ENCODE measurements at regions not wholly inside any gene's neighbourhood (a gene's known extent, or its start where the extent isn't known, plus 50 kb on each side); places are given as distances from the start of the nearest gene placed in this dataset.

GRCh38 chr1:116232989-116233514 lies 121.9 kb downstream of the MAB21L3 start:
- Mint-ChIP-seq H3K4me1 (peaks cover 3% of the 10 kb centered on the region), H3K4me3 (no peak overlapping the region), H3K27me3 (peaks cover 3% of the 10 kb centered on the region), H3K27ac (no peak overlapping the region), H3K9me3 (ENCODE audit: insufficient read depth) (no peaks in the 10 kb centered on the region)
- H3K36me3 ChIP-seq (replicated peaks in 1 of 2; ENCODE audit: control extremely low read depth in 1 of 2, control insufficient read depth in 1 of 2, extremely low read depth in 1 of 2, insufficient read depth in 2 of 2, low read length in 1 of 2): no peaks in the 10 kb centered on the region
- no peak overlapping the region for H2AFZ ChIP-seq (ENCODE audit: insufficient read depth, low read depth, low read length, poor library complexity, severe bottlenecking)
- DNase-seq: peak; percentile 22
- H3K9ac ChIP-seq (ENCODE audit: low read length): no peak overlapping the region
- 39% methylated on average over 2 of the region's 2 CpGs for WGBS (ENCODE audit: insufficient coverage)
- no peaks in the 10 kb centered on the region for H4K20me1 ChIP-seq (ENCODE audit: control insufficient read depth, insufficient read depth, low read length, poor library complexity, severe bottlenecking)
- no peaks in the 10 kb centered on the region for H3K9me3 ChIP-seq (ENCODE audit: control extremely low read depth in 1 of 3, control insufficient read depth in 2 of 3, insufficient read depth in 1 of 3, low read length in 2 of 3)
- intact Hi-C loops (cut with micrococcal nuclease): no loop called here
- TF ChIP-seq CTCF (IDR thresholded peaks at IDR 0.05) (peak; percentile 21), EZH2 (IDR thresholded peaks at IDR 0.05; ENCODE audit: borderline replicate concordance, insufficient read depth, low read depth, low read length, poor library complexity, severe bottlenecking) (no peak)
- peaks cover 0 to 3% (median 0%) of the 10 kb centered on the region in 4 experiments for H3K27me3 ChIP-seq (replicated peaks in 1 of 4; ENCODE audit: control extremely low read depth in 1 of 4, control insufficient read depth in 3 of 4, insufficient read depth in 4 of 4, low read length in 3 of 4)
- H3K79me2 ChIP-seq (ENCODE audit: control insufficient read depth, insufficient read depth, low read length): no peaks in the 10 kb centered on the region
- no peak overlapping the region for H3K4me2 ChIP-seq (replicated peaks; ENCODE audit: low read depth, low read length, poor library complexity, severe bottlenecking)
- ATAC-seq (ENCODE audit: low read depth): no peak
- no peak overlapping the region for H3K27ac ChIP-seq (ENCODE audit: low read length in 2 of 2)
- ChIA-PET CTCF (no interaction called here), POLR2A (no interaction called here)
- H3K4me3 ChIP-seq (ENCODE audit: control extremely low read depth in 1 of 5, extremely low read depth in 1 of 5, insufficient read depth in 1 of 5, low read depth in 2 of 5, low read length in 4 of 5): no peak overlapping the region
- H3K4me1 ChIP-seq (ENCODE audit: control insufficient read depth in 2 of 2, insufficient read depth in 2 of 2, low read length in 2 of 2): no peaks in the 10 kb centered on the region

- WGBS (ENCODE audit: insufficient coverage): 96% methylated on average over 3 of the region's 5 CpGs
These were observed 123.2 kb downstream of the MAB21L3 start for GRCh38 chr1:116234429-116234828.

More at GRCh38 chr1:116234429-116234828, 123.2 kb downstream of the MAB21L3 start:
- Histone ChIP-seq H3K9me3 (ENCODE audit: control extremely low read depth in 1 of 3, control insufficient read depth in 2 of 3, insufficient read depth in 1 of 3, low read length in 2 of 3) (no peaks in the 10 kb centered on the region), H3K4me2 (replicated peaks; ENCODE audit: low read depth, low read length, poor library complexity, severe bottlenecking) (no peak overlapping the region), H3K4me1 (ENCODE audit: control insufficient read depth in 2 of 2, insufficient read depth in 2 of 2, low read length in 2 of 2) (no peaks in the 10 kb centered on the region), H3K27me3 (replicated peaks in 1 of 4; ENCODE audit: control extremely low read depth in 1 of 4, control insufficient read depth in 3 of 4, insufficient read depth in 4 of 4, low read length in 3 of 4) (peaks cover 0 to 3% (median 0%) of the 10 kb centered on the region in 4 experiments), H3K79me2 (ENCODE audit: control insufficient read depth, insufficient read depth, low read length) (no peaks in the 10 kb centered on the region), H3K36me3 (replicated peaks in 1 of 2; ENCODE audit: control extremely low read depth in 1 of 2, control insufficient read depth in 1 of 2, extremely low read depth in 1 of 2, insufficient read depth in 2 of 2, low read length in 1 of 2) (no peaks in the 10 kb centered on the region), H3K27ac (ENCODE audit: low read length in 2 of 2) (no peak overlapping the region), H4K20me1 (ENCODE audit: control insufficient read depth, insufficient read depth, low read length, poor library complexity, severe bottlenecking) (no peaks in the 10 kb centered on the region), H3K4me3 (ENCODE audit: control extremely low read depth in 1 of 5, extremely low read depth in 1 of 5, insufficient read depth in 1 of 5, low read depth in 2 of 5, low read length in 4 of 5) (no peak overlapping the region), H2AFZ (ENCODE audit: insufficient read depth, low read depth, low read length, poor library complexity, severe bottlenecking) (no peak overlapping the region), H3K9ac (ENCODE audit: low read length) (no peak overlapping the region)
- intact Hi-C loops (cut with micrococcal nuclease): no loop called here
- H3K27me3 Mint-ChIP-seq: peaks cover 5% of the 10 kb centered on the region
- DNase-seq (no peak), ATAC-seq (ENCODE audit: low read depth) (no peak)
- CTCF ChIA-PET: no interaction called here
- H3K27ac Mint-ChIP-seq: no peak overlapping the region
- POLR2A ChIA-PET: no interaction called here
- no peak for TF ChIP-seq EZH2 (IDR thresholded peaks at IDR 0.05; ENCODE audit: borderline replicate concordance, insufficient read depth, low read depth, low read length, poor library complexity, severe bottlenecking)
- peaks cover 3% of the 10 kb centered on the region for H3K4me1 Mint-ChIP-seq
- H3K9me3 Mint-ChIP-seq (ENCODE audit: insufficient read depth): no peaks in the 10 kb centered on the region
- H3K4me3 Mint-ChIP-seq: no peak overlapping the region
